IMR-90 (cell line): ENCODE measurements at regions not wholly inside any gene's neighbourhood (a gene's known extent, or its start where the extent isn't known, plus 50 kb on each side); places are given as distances from the start of the nearest gene placed in this dataset.

Experiments
- ATAC-seq: fragments of 200-7000 bp; cut with Tn5 transposase; 2 replicates; pipeline ENCODE4 v1.9.1; 2020; ENCODE audit warnings: low read depth, mild to moderate bottlenecking, moderate library complexity
- BruUV-seq: library from RNA; stranded (reverse); fragments of 400-500 nt; replicated peaks from 2 replicates; lab custom pipeline; 2021; lab: Mats Ljungman, UMichigan
- CTCF ChIA-PET: fragments of 300-600 bp; formaldehyde crosslinking; extraction: SDS; loops from one replicate; lab custom pipeline; 2021; ENCODE audit warnings: antibody characterized with exemption; lab: Yijun Ruan, JAX
- POLR2A ChIA-PET: fragments of 300-600 bp; sonication (Branson Sonifier 250); formaldehyde crosslinking; loops from one replicate; lab custom pipeline; 2022; ENCODE audit warnings: antibody characterized with exemption; ENCODE audit not compliant: unreplicated experiment; lab: Charles Lee
- DNase-seq: peaks from one replicate; pipeline ENCODE4 v3.0.0; 2013
- H2AFZ ChIP-seq: replicated peaks from 2 replicates; pipeline ENCODE3; 2013; ENCODE audit warnings: low read length, mild to moderate bottlenecking; ENCODE audit not compliant: poor library complexity
- H2AK5ac ChIP-seq: 2 replicates; pipeline ENCODE4 v1.6.1; 2013; ENCODE audit warnings: low read depth, low read length, inconsistent platforms
- H2AK9ac ChIP-seq: replicated peaks from 2 replicates; pipeline ENCODE3; 2013; ENCODE audit warnings: mild to moderate bottlenecking, low read depth, low read length, moderate library complexity; ENCODE audit not compliant: poor library complexity
- H2BK120ac ChIP-seq: 2 replicates; pipeline ENCODE4 v1.6.1; 2013; ENCODE audit warnings: low read depth, low read length, inconsistent platforms
- H2BK15ac ChIP-seq: 3 replicates; pipeline ENCODE4 v1.6.1; 2013; ENCODE audit warnings: low read depth, low read length, inconsistent platforms
- H2BK20ac ChIP-seq: 2 replicates; pipeline ENCODE4 v1.6.1; 2013; ENCODE audit warnings: low read depth, mild to moderate bottlenecking, inconsistent platforms, low read length, moderate library complexity
- H2BK5ac ChIP-seq: 2 replicates; pipeline ENCODE4 v1.6.1; 2013; ENCODE audit warnings: mild to moderate bottlenecking, low read depth, low read length, inconsistent platforms; ENCODE audit not compliant: poor library complexity, severe bottlenecking
- H3K14ac ChIP-seq: replicated peaks from 2 replicates; pipeline ENCODE4 v1.6.1; 2013; ENCODE audit warnings: low read depth, low read length, inconsistent platforms
- H3K18ac ChIP-seq: 2 replicates; pipeline ENCODE4 v1.6.1; 2013; ENCODE audit warnings: low read depth, low read length, control low read depth
- H3K23ac ChIP-seq: 2 replicates; pipeline ENCODE4 v1.6.1; 2013; ENCODE audit warnings: low read depth, low read length, inconsistent platforms
- H3K27ac ChIP-seq: 2 replicates; pipeline ENCODE4 v1.5.1; 2013; ENCODE audit warnings: mild to moderate bottlenecking, control low read depth, low read length; ENCODE audit not compliant: insufficient read depth
- H3K27me3 ChIP-seq: 2 replicates; pipeline ENCODE4 v1.6.1; 2013; ENCODE audit warnings: low read length; ENCODE audit not compliant: control insufficient read depth, insufficient read depth
- H3K36me3 ChIP-seq: 2 replicates; pipeline ENCODE4 v1.6.1; 2013; ENCODE audit warnings: low read length, mixed read lengths; ENCODE audit not compliant: control insufficient read depth, insufficient read depth
- H3K4ac ChIP-seq: 2 replicates; pipeline ENCODE4 v1.6.1; 2013; ENCODE audit warnings: low read depth, low read length, inconsistent platforms
- H3K4me1 ChIP-seq: 2 replicates; pipeline ENCODE4 v1.6.1; 2013; ENCODE audit warnings: low read length, mixed read lengths; ENCODE audit not compliant: control insufficient read depth, insufficient read depth
- H3K4me2 ChIP-seq: 2 replicates; pipeline ENCODE4 v1.6.1; 2013; ENCODE audit warnings: low read depth, mild to moderate bottlenecking, control low read depth, low read length, moderate library complexity
- H3K4me3 ChIP-seq: 2 replicates; pipeline ENCODE4 v1.5.1; 2013; ENCODE audit warnings: low read depth, mild to moderate bottlenecking, control low read depth, low read length, moderate library complexity; ENCODE audit not compliant: insufficient read depth
- H3K56ac ChIP-seq: 2 replicates; pipeline ENCODE4 v1.6.1; 2013; ENCODE audit warnings: low read length, inconsistent platforms; ENCODE audit not compliant: insufficient read depth; ENCODE audit errors: extremely low read depth
- H3K79me1 ChIP-seq, 2 experiments: 2 replicates each; pipeline ENCODE4 v1.6.1; 2013; ENCODE audit warnings: low read length in 2 of 2, inconsistent platforms in 1 of 2, low read depth in 1 of 2
- H3K9ac ChIP-seq: 2 replicates; pipeline ENCODE4 v1.6.1; 2013; ENCODE audit warnings: low read depth, low read length, control low read depth
- H3K9me1 ChIP-seq: 2 replicates; pipeline ENCODE4 v1.6.1; 2013; ENCODE audit warnings: low read length, inconsistent platforms; ENCODE audit not compliant: insufficient read depth
- H3K9me3 ChIP-seq: 2 replicates; pipeline ENCODE4 v1.6.1; 2013; ENCODE audit warnings: low read length; ENCODE audit not compliant: control insufficient read depth, insufficient read depth
- H4K20me1 ChIP-seq: 2 replicates; pipeline ENCODE4 v1.6.1; 2013; ENCODE audit warnings: low read length, inconsistent platforms; ENCODE audit not compliant: insufficient read depth
- H4K5ac ChIP-seq: 2 replicates; pipeline ENCODE4 v1.6.1; 2013; ENCODE audit warnings: mild to moderate bottlenecking, low read depth, low read length, control low read depth
- H4K8ac ChIP-seq, 2 experiments: 2 replicates each; pipeline ENCODE4 v1.6.1; 2013; ENCODE audit warnings: low read depth in 2 of 2, low read length in 2 of 2, control low read depth in 1 of 2, inconsistent platforms in 1 of 2
- H4K91ac ChIP-seq: 2 replicates; pipeline ENCODE4 v1.6.1; 2013; ENCODE audit warnings: low read depth, low read length, inconsistent platforms; ENCODE audit not compliant: insufficient read depth
- BHLHE40 ChIP-seq: fragments of 150-350 bp; IDR thresholded peaks from 2 replicates; pipeline ENCODE4 v1.6.1; 2016; ENCODE audit warnings: mild to moderate bottlenecking, low read depth, low read length
- CEBPB ChIP-seq: IDR thresholded peaks from 2 replicates; pipeline ENCODE4 v1.6.1; 2012; ENCODE audit warnings: low read depth, low read length, improper control_type of control experiment
- CHD1 ChIP-seq: IDR thresholded peaks from 2 replicates; pipeline ENCODE4 v1.6.1; 2012; ENCODE audit warnings: low read depth, low read length, improper control_type of control experiment
- CTCF ChIP-seq: conservative IDR thresholded peaks from 2 replicates; pipeline ENCODE4 v1.5.1; 2012; ENCODE audit warnings: mild to moderate bottlenecking, low read depth, low read length, improper control_type of control experiment
- ELK1 ChIP-seq: fragments of 150-350 bp; IDR thresholded peaks from 2 replicates; pipeline ENCODE4 v1.6.1; 2016; ENCODE audit warnings: low read depth, mild to moderate bottlenecking, low read length, moderate library complexity, borderline replicate concordance
- FOS ChIP-seq: fragments of 150-350 bp; IDR thresholded peaks from 2 replicates; pipeline ENCODE4 v1.6.1; 2016; ENCODE audit warnings: low read depth, low read length
- MAFK ChIP-seq: IDR thresholded peaks from 2 replicates; pipeline ENCODE4 v1.6.1; 2012; ENCODE audit warnings: low read depth, low read length, improper control_type of control experiment
- MAZ ChIP-seq: IDR thresholded peaks from 2 replicates; pipeline ENCODE4 v1.6.1; 2012; ENCODE audit warnings: low read depth, mild to moderate bottlenecking, low read length, improper control_type of control experiment, moderate library complexity, borderline replicate concordance
- MXI1 ChIP-seq: IDR thresholded peaks from 2 replicates; pipeline ENCODE4 v1.6.1; 2012; ENCODE audit warnings: low read depth, mild to moderate bottlenecking, low read length, moderate library complexity, borderline replicate concordance
- NFE2L2 ChIP-seq: fragments of 150-350 bp; IDR thresholded peaks from 2 replicates; pipeline ENCODE4 v1.6.1; 2016; ENCODE audit warnings: low read depth, mild to moderate bottlenecking, low read length
- POLR2A ChIP-seq: IDR thresholded peaks from 2 replicates; pipeline ENCODE4 v1.6.1; 2012; ENCODE audit warnings: mild to moderate bottlenecking, low read depth, low read length
- RAD21 ChIP-seq: IDR thresholded peaks from 2 replicates; pipeline ENCODE4 v1.6.1; 2012; ENCODE audit warnings: low read length, improper control_type of control experiment
- RCOR1 ChIP-seq: IDR thresholded peaks from 2 replicates; pipeline ENCODE4 v1.6.1; 2012; ENCODE audit warnings: mild to moderate bottlenecking, low read length, improper control_type of control experiment; ENCODE audit not compliant: insufficient replicate concordance
- RFX5 ChIP-seq: IDR thresholded peaks from 2 replicates; pipeline ENCODE4 v1.8.0; 2012; ENCODE audit warnings: low read depth, mild to moderate bottlenecking, low read length, moderate library complexity
- SMC3 ChIP-seq: fragments of 150-350 bp; IDR thresholded peaks from 2 replicates; pipeline ENCODE4 v1.6.1; 2016; ENCODE audit warnings: low read depth, mild to moderate bottlenecking, antibody characterized with exemption, low read length, moderate library complexity
- USF2 ChIP-seq: fragments of 150-350 bp; IDR thresholded peaks from 2 replicates; pipeline ENCODE4 v1.6.1; 2017; ENCODE audit warnings: mild to moderate bottlenecking, antibody characterized with exemption, low read length, low read depth
- dilution Hi-C: fragments of 300-500 bp; cut with HindIII; formaldehyde crosslinking; loops from one replicate; pipeline ENCODE4 v1.14.3; 2018; ENCODE audit warnings: low sequenced_read_pairs; ENCODE audit not compliant: unreplicated experiment
- in situ Hi-C: fragments of 300-500 bp; cut with MboI; formaldehyde crosslinking; loops from 3 replicates; pipeline ENCODE4 v1.14.3; 2019; ENCODE audit warnings: low sequenced_read_pairs, inconsistent platforms, mixed read lengths
- intact Hi-C: fragments of 100-400 bp; cut with micrococcal nuclease; formaldehyde crosslinking; loops from 2 replicates; pipeline ENCODE4 v1.10.0; 2022

GRCh38 chr6:97653517-97653916, 370.5 kb upstream of the MMS22L start:
- H3K27me3 ChIP-seq = peaks cover 1% of the 10 kb centered on the region; the same call in 1 of the 2 replicates
- no peak overlapping the region for H4K91ac ChIP-seq
- DNase-seq = no peak
- TF ChIP-seq SMC3 (no peak), MXI1 (no peak), CHD1 (no peak), MAFK (no peak), NFE2L2 (no peak), RFX5 (no peak), FOS (no peak), ELK1 (no peak), BHLHE40 (no peak), CTCF (no peak), RAD21 (no peak), RCOR1 (no peak), POLR2A (no peak), MAZ (no peak), USF2 (no peak), CEBPB (no peak)
- H3K79me1 ChIP-seq = no peaks in the 10 kb centered on the region
- no peak overlapping the region for H2AK9ac ChIP-seq
- no peak overlapping the region for H2AK5ac ChIP-seq
- H2BK5ac ChIP-seq = no peak overlapping the region
- H2AFZ ChIP-seq = no peak overlapping the region
- no peaks in the 10 kb centered on the region for H3K36me3 ChIP-seq
- H3K4me1 ChIP-seq = no peaks in the 10 kb centered on the region
- ChIA-PET CTCF (interaction anchor here (1.0 kb wide), 1 partner anchor 11 kb away, joined by 4 read pairs; no protein-coding TSS in a partner anchor), POLR2A (no interaction called here)
- H3K56ac ChIP-seq = no peak overlapping the region
- BruUV-seq = no TSS peak
- no peak overlapping the region for H3K18ac ChIP-seq
- no peak overlapping the region for H4K8ac ChIP-seq
- H3K14ac ChIP-seq = no peak overlapping the region
- no peak overlapping the region for H3K4me3 ChIP-seq
- no peak overlapping the region for H2BK15ac ChIP-seq
- dilution Hi-C loops (no loop called here), intact Hi-C loops (no loop called here), in situ Hi-C loops (no loop called here)
- ATAC-seq = no peak
- no peak overlapping the region for H2BK20ac ChIP-seq
- no peak overlapping the region for H3K4me2 ChIP-seq
- no peak overlapping the region for H3K23ac ChIP-seq
- no peak overlapping the region for H3K9ac ChIP-seq
- H3K4ac ChIP-seq = no peak overlapping the region
- H2BK120ac ChIP-seq = no peak overlapping the region
- H3K9me3 ChIP-seq = no peaks in the 10 kb centered on the region
- no peaks in the 10 kb centered on the region for H4K20me1 ChIP-seq
- no peak overlapping the region for H3K27ac ChIP-seq
- no peak overlapping the region for H4K5ac ChIP-seq
- no peaks in the 10 kb centered on the region for H3K9me1 ChIP-seq
